Activated naive CD8-positive, alpha-beta T cell treated with anti-CD3 and anti-CD28 coated beads for 36 hours (primary cell): ENCODE measurements at regions not wholly inside any gene's neighbourhood (a gene's known extent, or its start where the extent isn't known, plus 50 kb on each side); places are given as distances from the start of the nearest gene placed in this dataset.

Experiments
- DNase-seq: peaks from one replicate; pipeline ENCODE4 v3.0.0; 2021
- H3K27ac Mint-ChIP-seq: one replicate; pipeline ENCODE4 v1.8.0; 2022; ENCODE audit warnings: mild to moderate bottlenecking, moderate library complexity, mixed read lengths
- H3K27me3 Mint-ChIP-seq: one replicate; pipeline ENCODE4 v1.8.0; 2022; ENCODE audit warnings: mild to moderate bottlenecking, mixed read lengths
- H3K36me3 Mint-ChIP-seq: one replicate; pipeline ENCODE4 v1.8.0; 2021; ENCODE audit warnings: mild to moderate bottlenecking, mixed read lengths
- H3K4me1 Mint-ChIP-seq: one replicate; pipeline ENCODE4 v1.8.0; 2021; ENCODE audit warnings: mixed read lengths
- H3K4me3 Mint-ChIP-seq: one replicate; pipeline ENCODE4 v1.8.0; 2022; ENCODE audit warnings: mild to moderate bottlenecking, moderate library complexity, mixed read lengths
- H3K9me3 Mint-ChIP-seq: one replicate; pipeline ENCODE4 v1.8.0; 2022; ENCODE audit warnings: mixed read lengths

DNA sequence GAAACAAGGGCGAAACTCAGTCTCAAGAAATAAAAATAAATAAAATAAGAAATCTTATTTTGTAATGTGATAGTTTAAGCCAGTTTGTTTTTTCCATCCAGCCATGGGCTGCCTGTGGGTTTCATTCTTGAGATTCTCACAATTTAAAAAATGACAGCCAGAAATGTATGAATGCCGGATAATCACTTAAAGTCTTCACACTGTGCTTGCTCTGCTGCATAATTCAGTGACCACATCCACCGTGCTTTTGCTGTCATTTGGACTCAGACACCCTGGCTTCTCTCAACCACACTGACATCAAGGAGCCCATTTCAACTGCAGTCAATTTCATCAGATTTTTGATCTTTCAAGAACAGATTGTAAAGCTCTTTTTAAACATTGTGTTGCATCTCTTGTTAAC lies 61.0 kb upstream of the DAPK1 start:
- Mint-ChIP-seq H3K36me3 (no peaks in the 10 kb centered on the region), H3K4me3 (no peak overlapping the region), H3K9me3 (no peaks in the 10 kb centered on the region), H3K27me3 (no peaks in the 10 kb centered on the region), H3K27ac (no peak overlapping the region), H3K4me1 (no peaks in the 10 kb centered on the region)
- no peak for DNase-seq

DNA sequence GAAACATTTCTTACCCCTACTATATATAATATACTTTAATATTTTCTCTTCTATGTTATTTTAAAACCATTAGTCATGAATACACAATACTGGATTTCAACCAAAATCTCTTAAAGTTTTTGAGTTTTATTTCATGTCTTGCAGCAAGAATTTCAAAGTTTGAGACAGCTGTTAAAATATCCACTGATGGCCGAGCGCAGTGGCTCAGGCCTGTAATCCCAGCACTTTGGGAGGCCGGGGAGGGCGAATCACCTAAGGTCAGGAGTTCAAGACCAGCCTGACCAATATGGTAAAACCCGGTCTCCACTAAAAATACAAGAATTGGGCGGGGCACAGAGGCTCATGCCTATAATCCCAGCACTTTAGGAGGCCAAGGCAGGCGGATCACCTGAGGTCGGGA lies 59.7 kb upstream of the DAPK1 start:
- no peaks in the 10 kb centered on the region for H3K27me3 Mint-ChIP-seq
- no peak for DNase-seq
- no peaks in the 10 kb centered on the region for H3K36me3 Mint-ChIP-seq
- H3K4me3 Mint-ChIP-seq: no peak overlapping the region
- H3K4me1 Mint-ChIP-seq: no peaks in the 10 kb centered on the region
- no peaks in the 10 kb centered on the region for H3K9me3 Mint-ChIP-seq
- no peak overlapping the region for H3K27ac Mint-ChIP-seq

DNA sequence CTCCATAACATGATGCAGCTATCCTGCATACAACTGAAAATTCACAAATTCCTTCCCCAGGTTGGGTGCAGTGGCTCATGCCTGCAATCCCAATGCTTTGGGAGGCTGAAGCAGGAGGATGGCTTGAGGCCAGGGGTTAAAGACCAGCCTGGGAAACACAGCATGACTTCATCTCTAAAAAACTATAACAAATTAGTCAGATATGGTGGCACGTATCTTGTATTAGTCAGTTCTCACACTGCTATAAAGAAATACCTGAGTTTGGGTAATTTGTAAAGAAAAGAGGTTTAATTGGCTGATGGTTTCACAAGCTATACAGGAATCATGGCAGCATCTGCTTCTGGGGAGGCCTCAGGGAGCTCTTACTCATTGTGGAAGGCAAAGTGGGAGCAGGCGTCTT lies 56.4 kb upstream of the DAPK1 start:
- no peak for DNase-seq
- Mint-ChIP-seq H3K36me3 (no peaks in the 10 kb centered on the region), H3K27me3 (no peaks in the 10 kb centered on the region), H3K9me3 (no peaks in the 10 kb centered on the region), H3K4me3 (no peak overlapping the region), H3K27ac (no peak overlapping the region), H3K4me1 (peaks cover 5% of the 10 kb centered on the region)

DNA sequence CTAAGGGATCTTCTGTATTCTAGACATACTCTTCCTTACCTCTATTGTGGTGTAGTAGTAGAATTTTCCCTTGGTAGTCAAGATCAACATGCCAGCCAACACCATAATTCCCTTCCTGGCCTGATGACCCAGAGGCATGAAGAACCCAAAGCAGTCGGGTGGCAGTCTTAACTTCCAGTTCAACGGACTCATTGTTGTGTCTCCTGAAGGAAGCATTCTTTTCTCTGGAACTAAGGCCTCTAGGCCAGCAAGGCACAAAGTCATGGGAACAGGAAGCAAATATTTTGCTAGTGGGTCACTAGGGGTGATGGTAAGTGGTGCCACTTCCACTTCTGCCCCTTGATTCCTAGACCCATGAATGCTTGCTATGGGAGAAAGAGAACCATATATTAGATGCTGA lies 55.2 kb upstream of the DAPK1 start:
- Mint-ChIP-seq H3K36me3 (no peaks in the 10 kb centered on the region), H3K9me3 (no peaks in the 10 kb centered on the region), H3K4me3 (no peak overlapping the region), H3K27me3 (no peaks in the 10 kb centered on the region), H3K27ac (no peak overlapping the region), H3K4me1 (peaks cover 5% of the 10 kb centered on the region)
- DNase-seq: no peak

DNA sequence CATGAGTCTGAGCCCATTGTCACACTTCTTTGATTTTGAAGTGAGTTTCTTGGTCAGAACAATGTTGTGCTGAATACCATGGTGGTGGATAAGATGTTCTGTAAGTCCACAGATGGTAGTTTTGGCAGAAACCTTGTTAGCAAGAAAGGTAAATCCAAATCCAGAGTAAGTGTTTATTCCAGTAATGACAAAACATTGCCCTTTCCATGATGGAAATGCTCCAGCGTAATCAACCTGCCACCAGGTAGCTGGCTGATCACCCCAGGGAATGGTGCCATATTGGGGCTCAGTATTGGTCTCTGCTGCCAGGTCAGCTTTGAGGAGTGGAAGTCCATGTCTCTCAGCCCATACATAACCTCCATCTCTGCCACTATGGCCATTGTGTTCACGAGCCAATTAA lies 54.7 kb upstream of the DAPK1 start:
- H3K36me3 Mint-ChIP-seq: no peaks in the 10 kb centered on the region
- no peak overlapping the region for H3K27ac Mint-ChIP-seq
- peaks cover 5% of the 10 kb centered on the region for H3K4me1 Mint-ChIP-seq
- no peaks in the 10 kb centered on the region for H3K9me3 Mint-ChIP-seq
- H3K27me3 Mint-ChIP-seq: no peaks in the 10 kb centered on the region
- DNase-seq: no peak
- H3K4me3 Mint-ChIP-seq: no peak overlapping the region

DNA sequence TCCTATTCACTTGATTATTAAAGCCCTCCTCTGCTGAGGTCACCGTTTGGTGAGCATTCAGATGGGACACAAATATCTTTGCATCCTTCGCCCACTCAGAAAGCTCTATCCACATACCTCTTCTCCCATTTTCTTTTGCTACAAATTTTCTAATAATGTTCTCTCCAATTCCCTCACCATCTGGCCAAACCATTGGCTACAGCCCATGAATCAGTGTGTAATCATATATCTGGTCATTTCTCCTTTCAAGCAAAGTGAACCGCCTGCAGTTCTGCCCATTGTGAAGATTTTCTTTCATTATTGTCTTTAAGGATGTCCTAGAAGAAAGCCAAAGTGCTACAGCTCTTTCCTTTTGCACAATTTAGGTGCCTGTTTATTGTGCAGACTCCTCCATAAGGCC lies 54.2 kb upstream of the DAPK1 start:
- H3K27me3 Mint-ChIP-seq: no peaks in the 10 kb centered on the region
- no peak for DNase-seq
- H3K36me3 Mint-ChIP-seq: no peaks in the 10 kb centered on the region
- no peak overlapping the region for H3K27ac Mint-ChIP-seq
- no peak overlapping the region for H3K4me3 Mint-ChIP-seq
- H3K9me3 Mint-ChIP-seq: no peaks in the 10 kb centered on the region
- peaks cover 5% of the 10 kb centered on the region for H3K4me1 Mint-ChIP-seq

DNA sequence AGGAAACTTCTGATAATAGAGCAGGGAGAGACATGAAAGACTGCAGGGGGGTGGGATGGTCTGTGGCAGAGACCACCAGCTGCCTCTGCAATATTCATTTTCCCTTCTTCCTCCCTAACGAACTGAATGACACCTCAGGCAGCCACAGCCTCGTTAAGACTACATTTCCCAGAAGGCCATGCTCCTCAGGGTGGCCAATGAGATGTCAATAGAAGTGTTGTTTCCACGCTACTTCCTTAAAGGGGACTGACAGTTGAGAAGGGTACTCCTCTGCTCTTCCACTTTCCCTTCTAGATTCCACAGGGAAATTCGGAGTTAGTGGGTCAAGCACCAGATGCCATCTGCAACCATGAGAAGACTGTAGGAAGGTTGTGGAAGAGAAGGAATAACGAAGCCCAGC lies 52.0 kb upstream of the DAPK1 start:
- Mint-ChIP-seq H3K27me3 (no peaks in the 10 kb centered on the region), H3K36me3 (no peaks in the 10 kb centered on the region), H3K4me1 (peaks cover 5% of the 10 kb centered on the region), H3K4me3 (no peak overlapping the region), H3K27ac (no peak overlapping the region), H3K9me3 (no peaks in the 10 kb centered on the region)
- DNase-seq: peak; percentile 3

DNA sequence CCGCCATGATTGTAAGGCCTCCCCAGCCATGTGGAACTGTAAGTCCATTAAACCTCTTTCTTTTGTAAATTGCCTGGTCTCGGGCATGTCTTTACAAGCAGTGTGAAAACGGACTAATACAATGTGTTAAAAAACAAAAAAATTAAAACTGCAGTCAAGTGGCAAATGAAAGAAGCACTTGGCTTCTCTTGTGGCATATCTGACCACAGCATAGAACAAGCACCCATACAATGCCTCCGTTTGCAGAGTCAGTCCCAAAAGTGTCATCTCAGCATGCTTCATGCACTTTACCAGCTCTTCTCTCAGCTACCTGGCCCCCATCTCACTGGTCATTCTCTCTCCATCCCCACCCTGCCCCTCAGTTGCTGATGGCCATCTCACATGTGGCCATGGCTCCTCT lies 51.1 kb upstream of the DAPK1 start:
- H3K27me3 Mint-ChIP-seq: peaks cover 5% of the 10 kb centered on the region
- no peak overlapping the region for H3K27ac Mint-ChIP-seq
- no peaks in the 10 kb centered on the region for H3K36me3 Mint-ChIP-seq
- no peaks in the 10 kb centered on the region for H3K9me3 Mint-ChIP-seq
- H3K4me3 Mint-ChIP-seq: no peak overlapping the region
- peaks cover 5% of the 10 kb centered on the region for H3K4me1 Mint-ChIP-seq
- DNase-seq: no peak

DNA sequence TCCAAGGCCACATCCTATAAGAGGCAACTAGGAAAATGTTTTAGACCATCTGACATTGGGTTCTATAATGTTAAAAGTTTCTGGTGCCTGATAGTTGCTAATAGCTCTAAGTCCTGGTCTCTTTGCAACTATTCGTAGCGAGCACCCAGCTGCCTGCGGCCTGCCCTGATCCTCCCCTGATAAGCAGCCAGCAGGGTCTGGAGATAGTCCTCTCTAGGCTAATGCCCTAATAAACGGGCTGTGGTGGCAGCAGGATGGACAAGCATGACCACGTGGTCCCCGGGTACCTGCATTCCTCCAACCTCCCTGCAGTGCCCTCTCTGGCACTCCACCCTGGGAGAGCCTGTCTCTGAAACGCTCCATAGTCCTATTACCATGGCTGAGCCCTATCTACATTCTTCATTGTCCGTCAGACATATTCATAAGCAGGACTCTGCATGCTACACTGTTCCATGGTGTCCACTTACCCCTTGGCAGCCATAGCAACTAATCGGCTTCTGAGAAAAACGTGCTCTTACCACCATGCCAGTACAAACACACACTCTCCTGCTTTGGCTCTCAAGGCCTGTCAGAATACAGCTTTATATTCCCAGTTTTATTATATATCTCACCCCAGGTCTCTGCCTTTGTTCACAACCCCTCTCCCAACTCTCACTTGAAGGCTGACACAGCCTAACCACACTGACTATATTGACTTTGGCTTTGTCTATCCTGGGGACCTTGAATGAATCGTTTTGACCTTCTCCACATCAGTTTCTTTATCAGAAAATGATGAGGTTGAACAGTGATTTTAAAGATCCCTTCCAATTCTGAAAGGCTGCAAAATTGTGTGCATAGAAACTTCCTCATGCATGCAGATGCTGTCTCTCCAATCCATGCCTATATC lies 49.9 kb upstream of the DAPK1 start:
- H3K4me3 Mint-ChIP-seq: no peak overlapping the region
- peaks cover 5% of the 10 kb centered on the region for H3K4me1 Mint-ChIP-seq

More for the DNA sequence above, 49.9 kb upstream of the DAPK1 start:
- Mint-ChIP-seq H3K27me3 (peaks cover 5% of the 10 kb centered on the region), H3K9me3 (no peaks in the 10 kb centered on the region), H3K27ac (no peak overlapping the region), H3K36me3 (no peaks in the 10 kb centered on the region)
- no peak for DNase-seq
